ENCODE measurements at regions not wholly inside any gene's neighbourhood (a gene's known extent, or its start where the extent isn't known, plus 50 kb on each side); places are given as distances from the start of the nearest gene placed in this dataset.

- DNase-seq = peak in 19 of 42 donors; percentile 2 to 31 (median 6)
- intact Hi-C loops (cut with DNase I) = no loop called here
Observed at GRCh38 chr13:111904701-111905608, 162.0 kb upstream of the SOX1 start.

- peak in 10 of 42 donors; percentile 1 to 18 (median 10) for DNase-seq
- intact Hi-C loops (cut with DNase I) = no loop called here
Observed at GRCh38 chr13:111905609-111905945, 161.4 kb upstream of the SOX1 start.

DNA sequence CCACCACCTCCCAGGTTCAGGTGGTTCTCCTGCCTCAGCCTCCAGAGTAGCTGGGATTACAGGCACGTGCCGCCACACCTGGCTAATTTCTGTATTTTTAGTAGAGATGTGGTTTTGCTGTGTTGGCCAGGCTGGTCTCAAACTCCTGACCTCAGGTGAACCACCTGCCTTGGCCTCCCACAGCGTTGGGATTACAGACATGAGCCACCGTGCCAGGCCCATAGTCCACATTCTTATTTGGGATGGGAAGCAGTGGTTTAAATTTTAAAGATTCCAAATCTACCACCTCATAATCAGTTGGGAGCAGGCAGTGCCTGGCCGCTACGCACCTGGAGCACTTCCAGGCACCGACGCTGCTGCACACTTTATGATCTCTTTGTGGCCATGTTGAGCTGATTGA lies 160.6 kb upstream of the SOX1 start:
- peak in 15 of 42 donors; percentile 1 to 26 (median 8) for DNase-seq
- intact Hi-C loops (cut with DNase I) = no loop called here

GRCh38 chr13:111906816-111907215 lies 160.1 kb upstream of the SOX1 start:
- intact Hi-C loops (cut with DNase I) = no loop called here
- DNase-seq = peak in 17 of 42 donors; percentile 3 to 37 (median 9)

DNA sequence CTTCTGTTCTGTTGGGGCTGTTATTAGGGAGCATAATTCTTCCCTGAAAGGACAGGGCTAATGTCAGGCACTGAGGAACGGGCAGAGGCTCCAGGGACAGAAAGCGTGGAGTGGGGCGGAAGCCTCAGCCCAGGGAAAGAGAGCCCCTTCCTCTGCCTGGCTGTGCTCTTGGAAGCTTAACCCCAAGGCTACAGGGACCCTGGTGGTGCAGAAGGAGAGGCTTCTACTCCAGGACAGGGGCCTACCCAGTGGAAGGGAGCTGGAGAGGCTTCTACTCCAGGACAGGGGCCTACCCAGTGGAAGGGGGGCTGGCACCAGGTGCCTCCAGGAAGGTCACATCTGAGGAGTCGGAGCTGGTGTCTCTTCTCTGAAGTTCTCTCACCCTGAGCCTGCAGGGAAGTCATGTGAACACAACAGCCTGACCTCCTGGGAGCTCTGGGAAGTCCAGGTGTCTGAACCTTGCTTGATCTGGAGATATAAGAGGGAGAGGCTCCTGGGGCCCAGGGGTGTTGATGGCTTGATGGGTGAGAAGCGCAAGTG lies 159.5 kb upstream of the SOX1 start:
- intact Hi-C loops (cut with DNase I) = no loop called here
- DNase-seq = peak in 11 of 42 donors; percentile 1 to 28 (median 12)

- peak in 16 of 42 donors; percentile 3 to 37 (median 12) for DNase-seq
- intact Hi-C loops (cut with DNase I) = no loop called here
Observed at GRCh38 chr13:111908361-111908760, 158.6 kb upstream of the SOX1 start.

- intact Hi-C loops (cut with DNase I) = no loop called here
- DNase-seq = peak in 11 of 42 donors; percentile 2 to 25 (median 10)
Observed at GRCh38 chr13:111908981-111909380, 158.0 kb upstream of the SOX1 start.

DNA sequence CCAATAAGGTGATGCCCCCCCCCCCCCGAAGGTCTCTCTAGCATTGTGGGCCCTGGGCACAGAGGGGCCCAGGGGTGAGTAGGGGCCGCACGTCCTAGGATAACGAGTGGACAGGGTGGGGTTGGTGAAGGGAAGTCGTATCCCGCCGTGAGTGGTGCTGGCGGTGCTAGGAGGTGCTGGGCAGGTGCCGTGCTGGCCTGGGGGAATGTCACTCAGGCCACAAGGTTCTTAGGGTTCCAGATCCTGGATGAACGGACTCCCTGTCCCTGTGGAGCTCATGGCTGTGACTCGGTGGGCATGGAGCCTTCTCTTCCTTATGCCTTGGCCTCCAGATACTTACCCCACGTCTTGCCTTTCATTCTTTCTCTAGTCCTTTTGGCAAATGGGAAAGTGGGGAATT lies 157.4 kb upstream of the SOX1 start:
- intact Hi-C loops (cut with DNase I) = no loop called here

GRCh38 chr13:111909971-111910671 lies 156.8 kb upstream of the SOX1 start:
- DNase-seq = peak in 14 of 42 donors; percentile 2 to 24 (median 9)
- intact Hi-C loops (cut with DNase I) = no loop called here

More for the DNA sequence above, 157.4 kb upstream of the SOX1 start:
- DNase-seq = peak in 5 of 42 donors; percentile 2 to 15 (median 5)

DNA sequence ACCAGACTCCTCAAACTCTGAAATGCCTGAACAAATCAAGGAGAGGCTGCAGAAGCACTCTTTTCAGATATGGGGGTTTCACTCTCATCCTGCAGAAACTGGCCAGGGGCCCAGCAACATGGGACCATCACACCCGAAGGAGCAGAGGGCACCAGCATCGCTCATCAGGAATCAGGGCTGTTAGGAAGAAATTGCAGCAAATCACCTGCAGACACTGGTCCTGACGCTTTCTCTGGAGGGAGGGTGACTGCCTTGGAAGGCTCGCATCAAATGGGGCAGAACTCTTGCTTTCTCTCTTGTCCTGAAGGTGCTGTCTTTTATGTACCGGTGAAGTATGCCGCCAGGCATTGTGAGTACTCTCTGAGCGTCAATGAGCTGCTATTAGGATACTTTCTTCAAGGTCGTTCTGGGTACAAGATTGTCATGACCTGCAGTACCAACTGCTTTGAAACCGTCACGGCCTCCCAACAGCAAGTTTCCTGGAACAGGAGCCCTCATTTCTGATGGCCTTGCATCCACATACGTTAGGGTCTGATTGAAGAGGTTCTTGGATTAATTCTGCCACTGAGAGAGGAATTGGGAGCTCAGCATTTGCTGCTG lies 155.7 kb upstream of the SOX1 start:
- intact Hi-C loops (cut with DNase I) = no loop called here
- DNase-seq = peak in 13 of 42 donors; percentile 1 to 29 (median 10)

DNA sequence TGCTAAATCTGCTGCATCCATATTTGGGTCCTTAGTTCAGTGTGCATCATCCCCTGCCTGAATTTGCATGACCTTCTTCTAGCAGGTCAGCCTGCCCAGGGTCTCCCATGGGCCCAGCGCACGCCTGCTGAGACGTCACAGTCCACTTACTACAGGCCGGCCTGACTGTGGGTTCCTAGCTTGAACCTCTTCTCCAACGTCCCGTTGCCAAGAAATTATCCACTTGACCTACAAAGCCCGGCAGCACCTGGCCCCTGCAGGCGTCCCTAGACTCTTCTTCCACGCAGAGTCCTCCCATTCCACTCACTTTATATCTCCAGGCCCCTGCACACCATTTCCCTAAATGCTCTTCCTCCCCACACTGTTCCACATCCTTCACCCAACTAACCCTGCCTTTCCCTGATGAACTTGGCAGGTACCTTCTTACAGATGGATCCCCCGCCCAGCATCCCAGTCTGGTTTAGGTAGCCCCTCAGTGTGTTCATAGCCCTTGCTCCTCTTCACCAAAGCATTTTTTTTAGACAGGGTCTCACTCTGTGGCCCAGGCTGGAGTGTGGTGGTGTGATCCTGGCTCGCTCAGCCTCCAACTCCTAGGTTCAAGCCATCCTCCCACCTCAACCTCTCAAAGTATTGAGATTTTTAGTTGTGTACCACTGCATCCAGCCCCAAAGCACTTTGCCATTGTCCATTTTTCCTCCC lies 155.0 kb upstream of the SOX1 start:
- DNase-seq = peak in 17 of 42 donors; percentile 4 to 33 (median 10)
- intact Hi-C loops (cut with DNase I) = no loop called here

DNA sequence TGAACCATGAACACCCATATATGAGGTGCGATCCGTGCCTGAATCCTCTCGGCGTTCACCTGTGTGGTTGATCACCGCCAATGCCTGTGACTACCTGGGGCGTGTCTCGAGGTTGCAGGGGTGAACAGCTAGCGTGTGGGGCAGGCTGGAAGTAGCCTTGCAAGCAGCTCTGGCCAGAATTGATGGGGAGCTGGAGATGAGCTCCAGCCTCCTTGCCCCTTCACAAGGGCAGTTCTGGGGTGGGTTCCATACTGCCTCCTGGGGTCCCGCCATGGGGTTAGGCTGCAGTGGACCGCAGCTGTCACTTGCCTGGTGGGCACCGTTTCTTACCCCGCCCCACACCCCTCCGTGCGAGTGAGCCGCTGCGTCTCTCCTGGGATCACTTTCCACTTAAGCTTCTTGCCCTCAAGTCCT lies 154.5 kb upstream of the SOX1 start:
- peak in 14 of 42 donors; percentile 2 to 34 (median 7) for DNase-seq
- intact Hi-C loops (cut with DNase I) = no loop called here

GRCh38 chr13:111912991-111913760 lies 153.8 kb upstream of the SOX1 start:
- DNase-seq = peak in 17 of 42 donors; percentile 3 to 38 (median 11)
- intact Hi-C loops (cut with DNase I) = no loop called here

- peak in 17 of 42 donors; percentile 3 to 43 (median 16) for DNase-seq
- intact Hi-C loops (cut with DNase I) = no loop called here
Observed at GRCh38 chr13:111913761-111914140, 153.2 kb upstream of the SOX1 start.

- DNase-seq = peak in 15 of 42 donors; percentile 1 to 31 (median 10)
- intact Hi-C loops (cut with DNase I) = no loop called here
Observed at GRCh38 chr13:111914241-111915103, 152.5 kb upstream of the SOX1 start.

DNA sequence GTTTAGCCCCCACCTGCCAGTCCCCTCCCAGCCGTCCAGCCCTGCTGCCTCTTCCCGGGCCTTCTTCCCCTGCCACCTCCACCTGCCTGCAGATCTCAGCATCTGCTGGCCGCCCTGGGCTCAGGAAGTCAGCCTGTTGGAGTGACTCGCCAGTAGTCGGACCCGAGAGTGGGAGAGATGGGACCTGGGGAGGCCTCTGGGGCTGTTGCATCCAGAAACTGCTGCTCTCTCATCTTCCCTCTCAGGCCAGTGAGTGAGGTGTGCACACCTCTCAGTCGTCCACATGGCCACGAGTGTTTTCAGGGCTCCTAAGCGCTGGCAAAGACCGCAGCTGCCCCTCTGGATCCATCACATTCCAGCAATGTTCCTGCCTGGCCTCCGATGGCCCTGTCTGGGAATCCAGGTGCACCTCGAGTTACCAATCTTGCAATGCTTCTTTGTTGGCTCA lies 151.8 kb upstream of the SOX1 start:
- peak in 11 of 42 donors; percentile 4 to 28 (median 12) for DNase-seq
- intact Hi-C loops (cut with DNase I) = no loop called here

DNA sequence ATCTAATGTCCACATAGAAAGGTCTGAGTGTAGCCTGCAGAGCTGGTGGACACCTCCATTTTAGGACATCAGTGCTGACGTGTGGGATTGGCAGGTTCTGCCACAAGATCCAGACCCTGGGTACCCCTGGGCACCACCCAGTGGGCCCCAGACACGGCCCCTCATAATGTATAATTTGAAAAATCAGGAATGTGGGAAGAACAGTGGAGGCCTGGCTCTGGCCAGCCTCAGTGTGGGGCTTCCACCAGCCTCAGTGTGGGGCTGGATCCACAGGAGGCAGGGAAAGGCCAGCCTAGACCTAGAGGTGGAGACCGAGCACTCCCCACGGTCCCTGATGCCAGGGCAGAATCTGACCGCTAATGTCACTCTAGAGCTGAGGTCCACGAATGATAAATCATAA lies 150.7 kb upstream of the SOX1 start:
- peak in 7 of 42 donors; percentile 1 to 31 (median 14) for DNase-seq

More for the DNA sequence above, 150.7 kb upstream of the SOX1 start:
- intact Hi-C loops (cut with DNase I) = no loop called here
